ENCODE measurements at regions not wholly inside any gene's neighbourhood (a gene's known extent, or its start where the extent isn't known, plus 50 kb on each side); places are given as distances from the start of the nearest gene placed in this dataset.

GRCh38 chr5:112668911-112669310 lies 68.8 kb upstream of the APC start:
- DNase-seq (ENCODE audit: low read depth) = no peak
- TF ChIP-seq CTCF (conservative IDR thresholded peaks at IDR 0.05; ENCODE audit: control insufficient read depth, insufficient read depth, low read depth, low read length) = no peak
- H3K4me3 ChIP-seq (ENCODE audit: control insufficient read depth, low read depth, low read length) = no peak overlapping the region

GRCh38 chr5:112669328-112669963 lies 68.2 kb upstream of the APC start:
- no peak for TF ChIP-seq CTCF (conservative IDR thresholded peaks at IDR 0.05; ENCODE audit: control insufficient read depth, insufficient read depth, low read depth, low read length)
- H3K4me3 ChIP-seq (ENCODE audit: control insufficient read depth, low read depth, low read length) = no peak overlapping the region
- DNase-seq (ENCODE audit: low read depth) = no peak

GRCh38 chr5:112671687-112672086 lies 66.0 kb upstream of the APC start:
- no peak for TF ChIP-seq CTCF (conservative IDR thresholded peaks at IDR 0.05; ENCODE audit: control insufficient read depth, insufficient read depth, low read depth, low read length)
- no peak for DNase-seq (ENCODE audit: low read depth)
- H3K4me3 ChIP-seq (ENCODE audit: control insufficient read depth, low read depth, low read length) = no peak overlapping the region

GRCh38 chr5:112681481-112681908 lies 56.2 kb upstream of the APC start:
- DNase-seq (ENCODE audit: low read depth) = no peak
- no peak for TF ChIP-seq CTCF (conservative IDR thresholded peaks at IDR 0.05; ENCODE audit: control insufficient read depth, insufficient read depth, low read depth, low read length)

GRCh38 chr5:112682621-112683061 lies 55.0 kb upstream of the APC start:
- no peak overlapping the region for H3K4me3 ChIP-seq (ENCODE audit: control insufficient read depth, low read depth, low read length)
- DNase-seq (ENCODE audit: low read depth) = peak; percentile 43
- TF ChIP-seq CTCF (conservative IDR thresholded peaks at IDR 0.05; ENCODE audit: control insufficient read depth, insufficient read depth, low read depth, low read length) = no peak

More at GRCh38 chr5:112681481-112681908, 56.2 kb upstream of the APC start:
- no peak overlapping the region for H3K4me3 ChIP-seq (ENCODE audit: control insufficient read depth, low read depth, low read length)

GRCh38 chr5:112684121-112684520 lies 53.6 kb upstream of the APC start:
- H3K4me3 ChIP-seq (ENCODE audit: control insufficient read depth, low read depth, low read length) = no peak overlapping the region
- TF ChIP-seq CTCF (conservative IDR thresholded peaks at IDR 0.05; ENCODE audit: control insufficient read depth, insufficient read depth, low read depth, low read length) = no peak
- DNase-seq (ENCODE audit: low read depth) = no peak
